ENCODE measurements at regions not wholly inside any gene's neighbourhood (a gene's known extent, or its start where the extent isn't known, plus 50 kb on each side); places are given as distances from the start of the nearest gene placed in this dataset.
A peak's percentile ranks its signal among the peaks of the same experiment; 100 is the strongest.

GRCh38 chr6:160929361-160929760, 62.2 kb upstream of the MAP3K4 start:
- no peaks in the 10 kb centered on the region for H3K9me3 ChIP-seq (ENCODE audit: control insufficient read depth in 4 of 4, low read length in 3 of 4)
- DNase-seq (ENCODE audit: low spot score): no peak
- no peaks in the 10 kb centered on the region for H3K27me3 ChIP-seq (ENCODE audit: control insufficient read depth in 4 of 4, insufficient read depth in 4 of 4, low read length in 3 of 4)
- peaks cover 0 to 11% (median 5%) of the 10 kb centered on the region in 4 donors for H3K4me1 ChIP-seq (ENCODE audit: control insufficient read depth in 4 of 4, insufficient read depth in 4 of 4, low read length in 3 of 4)
- H3K4me3 ChIP-seq (ENCODE audit: low read depth in 1 of 3, low read length in 3 of 3): no peak overlapping the region
- no peak for TF ChIP-seq GABPA (IDR thresholded peaks at IDR 0.05 in 1 of 2, conservative IDR thresholded peaks at IDR 0.05 in 1 of 2)
- TF ChIP-seq HNF4A (conservative IDR thresholded peaks at IDR 0.05): no peak
- no peak for TF ChIP-seq REST (IDR thresholded peaks at IDR 0.05)
- no peak for TF ChIP-seq RXRA (IDR thresholded peaks at IDR 0.05)
- no peak for TF ChIP-seq TAF1 (conservative IDR thresholded peaks at IDR 0.05)
- TF ChIP-seq ATF3 (IDR thresholded peaks at IDR 0.05): no peak
- H3K9ac ChIP-seq (ENCODE audit: low read depth in 1 of 2, low read length in 2 of 2): no peak overlapping the region
- H3K27ac ChIP-seq (ENCODE audit: low read depth in 1 of 2, low read length in 2 of 2): no peak overlapping the region
- no peaks in the 10 kb centered on the region for H3K36me3 ChIP-seq (ENCODE audit: control insufficient read depth in 4 of 4, insufficient read depth in 3 of 4, low read depth in 1 of 4, low read length in 3 of 4)
- WGBS: 84% methylated on average over 3 of the region's 3 CpGs

- Histone ChIP-seq H3K4me3 (ENCODE audit: low read depth in 1 of 3, low read length in 3 of 3) (no peak overlapping the region), H3K9ac (ENCODE audit: low read depth in 1 of 2, low read length in 2 of 2) (no peak overlapping the region), H3K27ac (ENCODE audit: low read depth in 1 of 2, low read length in 2 of 2) (no peak overlapping the region), H3K27me3 (ENCODE audit: control insufficient read depth in 4 of 4, insufficient read depth in 4 of 4, low read length in 3 of 4) (no peaks in the 10 kb centered on the region), H3K4me1 (ENCODE audit: control insufficient read depth in 4 of 4, insufficient read depth in 4 of 4, low read length in 3 of 4) (peaks cover 0 to 11% (median 5%) of the 10 kb centered on the region in 4 donors), H3K36me3 (ENCODE audit: control insufficient read depth in 4 of 4, insufficient read depth in 3 of 4, low read depth in 1 of 4, low read length in 3 of 4) (no peaks in the 10 kb centered on the region), H3K9me3 (ENCODE audit: control insufficient read depth in 4 of 4, low read length in 3 of 4) (no peaks in the 10 kb centered on the region)
- DNase-seq (ENCODE audit: low spot score): no peak
- TF ChIP-seq ATF3 (IDR thresholded peaks at IDR 0.05) (no peak), YY1 (IDR thresholded peaks at IDR 0.05) (no peak), NR2F2 (IDR thresholded peaks at IDR 0.05) (no peak)
- 88% methylated on average over 3 of the region's 3 CpGs for WGBS
Observed at GRCh38 chr6:160929831-160930230, 61.7 kb upstream of the MAP3K4 start.

GRCh38 chr6:160930547-160931377, 60.8 kb upstream of the MAP3K4 start:
- H3K4me1 ChIP-seq (ENCODE audit: control insufficient read depth in 4 of 4, insufficient read depth in 4 of 4, low read length in 3 of 4): peaks cover 0 to 11% (median 5%) of the 10 kb centered on the region in 4 donors
- TF ChIP-seq EGR1 (IDR thresholded peaks at IDR 0.05; ENCODE audit: low read depth in 2 of 2) (no peak), CTCF (IDR thresholded peaks at IDR 0.05; ENCODE audit: low read depth, low read length, missing input control) (peak; percentile 90), RAD21 (IDR thresholded peaks at IDR 0.05) (peak; percentile 90 to 94), HNF4G (IDR thresholded peaks at IDR 0.05) (no peak), MAX (IDR thresholded peaks at IDR 0.05) (no peak), NR2F2 (IDR thresholded peaks at IDR 0.05) (no peak), FOXA2 (IDR thresholded peaks at IDR 0.05) (no peak)
- H3K27me3 ChIP-seq (ENCODE audit: control insufficient read depth in 4 of 4, insufficient read depth in 4 of 4, low read length in 3 of 4): no peaks in the 10 kb centered on the region
- no peak overlapping the region for H3K9ac ChIP-seq (ENCODE audit: low read depth in 1 of 2, low read length in 2 of 2)
- peak overlapping the region; percentile 49 to 57 (median 56) for H3K4me3 ChIP-seq (ENCODE audit: low read depth in 1 of 3, low read length in 3 of 3)
- no peak overlapping the region for H3K27ac ChIP-seq (ENCODE audit: low read depth in 1 of 2, low read length in 2 of 2)
- 5% methylated on average over 50 of the region's 50 CpGs for WGBS
- peaks cover 0 to 3% (median 0%) of the 10 kb centered on the region in 4 donors for H3K9me3 ChIP-seq (ENCODE audit: control insufficient read depth in 4 of 4, low read length in 3 of 4)
- peak; percentile 78 for DNase-seq (ENCODE audit: low spot score)
- H3K36me3 ChIP-seq (ENCODE audit: control insufficient read depth in 4 of 4, insufficient read depth in 3 of 4, low read depth in 1 of 4, low read length in 3 of 4): no peaks in the 10 kb centered on the region
